HepG2 (cell line): ENCODE measurements at regions not wholly inside any gene's neighbourhood (a gene's known extent, or its start where the extent isn't known, plus 50 kb on each side); places are given as distances from the start of the nearest gene placed in this dataset.

ENCODE experiments used
- ATAC-seq: fragments of 200-7000 bp; cut with Tn5 transposase; 3 replicates; pipeline ENCODE4 v1.9.1; 2020; ENCODE audit warnings: mild to moderate bottlenecking, moderate library complexity
- BruUV-seq: library from RNA; stranded (reverse); fragments of 400-500 nt; replicated peaks from 2 replicates; lab custom pipeline; 2021; lab: Mats Ljungman, UMichigan
- CTCF ChIA-PET: fragments of 300-600 bp; formaldehyde crosslinking; extraction: SDS; loops from one replicate; lab custom pipeline; 2021; ENCODE audit warnings: low total read pairs, inconsistent platforms, low intra/inter-chr PET ratio; lab: Yijun Ruan, JAX
- POLR2A ChIA-PET: fragments of 350-600 bp; sonication (Branson Sonifier 250); formaldehyde crosslinking; loops from one replicate; lab custom pipeline; 2020; ENCODE audit warnings: antibody characterized with exemption, inconsistent platforms; lab: Yijun Ruan, JAX
- DNase-seq: peaks from one replicate; pipeline ENCODE4 v3.0.0-alpha.2; 2015; ENCODE audit warnings: low spot score
- FAIRE-seq: peaks from 3 replicates; lab custom pipeline; 2011; peaks lifted over from hg19 to GRCh38; lab: Jason Lieb, UNC
- H2AFZ ChIP-seq: one replicate; pipeline ENCODE4 v1.6.1; 2011; ENCODE audit warnings: low read length, inconsistent platforms
- H3K27ac ChIP-seq: fragments of 300-600 bp; 3 replicates; pipeline ENCODE4 v1.8.0; 2011; ENCODE audit warnings: mixed run types, mild to moderate bottlenecking, mixed read lengths, low read length, inconsistent platforms; ENCODE audit not compliant: insufficient read depth; ENCODE audit errors: extremely low read length
- H3K27me3 ChIP-seq, 2 experiments: fragments of 200-600 bp in 1 of 2; 2 replicates in 1 of 2; 3 replicates in 1 of 2; pipeline versions ENCODE4 v1.6.0 to v1.8.0; 2011; ENCODE audit warnings: low read length in 2 of 2, mild to moderate bottlenecking in 2 of 2, moderate library complexity in 2 of 2, inconsistent platforms in 1 of 2; ENCODE audit not compliant: insufficient read depth in 2 of 2, control insufficient read depth in 1 of 2
- H3K36me3 ChIP-seq, 2 experiments: fragments of 200-600 bp in 1 of 2; replicated peaks in 1 of 2; 2 replicates in 1 of 2; 3 replicates in 1 of 2; pipeline versions ENCODE4 v1.5.1 to v1.8.0; 2011; ENCODE audit warnings: low read length in 2 of 2, inconsistent platforms in 1 of 2; ENCODE audit not compliant: insufficient read depth in 2 of 2, control insufficient read depth in 1 of 2
- H3K4me1 ChIP-seq: 2 replicates; pipeline ENCODE4 v1.5.1; 2012; ENCODE audit warnings: low read length, inconsistent platforms; ENCODE audit not compliant: insufficient read depth
- H3K4me2 ChIP-seq: 2 replicates; pipeline ENCODE4 v1.6.0; 2011; ENCODE audit warnings: low read depth, low read length, inconsistent platforms
- H3K4me3 ChIP-seq, 3 experiments: fragments of 200-600 bp in 1 of 3; sonication (generic), shearing (Covaris generic) in 1 of 3; replicated peaks in 1 of 3; 2 replicates each; pipeline ENCODE4 v1.5.1; 2011 to 2016; ENCODE audit warnings: low read length in 3 of 3, inconsistent platforms in 2 of 3, low read depth in 2 of 3, mild to moderate bottlenecking in 2 of 3, control low read depth in 1 of 3, mixed read lengths in 1 of 3; ENCODE audit not compliant: insufficient read depth in 1 of 3
- H3K79me2 ChIP-seq: one replicate; pipeline ENCODE4 v1.6.1; 2011; ENCODE audit warnings: low read length, inconsistent platforms; ENCODE audit not compliant: insufficient read depth
- H3K9ac ChIP-seq: 2 replicates; pipeline ENCODE4 v1.6.0; 2011; ENCODE audit warnings: mild to moderate bottlenecking, low read depth, low read length, inconsistent platforms; ENCODE audit not compliant: insufficient read depth
- H3K9me3 ChIP-seq: 2 replicates; pipeline ENCODE4 v1.5.1; 2012; ENCODE audit warnings: mild to moderate bottlenecking, low read length
- H4K20me1 ChIP-seq: 2 replicates; pipeline ENCODE4 v1.6.0; 2011; ENCODE audit warnings: inconsistent platforms, mild to moderate bottlenecking, low read length, moderate library complexity; ENCODE audit not compliant: insufficient read depth
- FOSL2 ChIP-seq: sonication (generic); formaldehyde crosslinking; IDR thresholded peaks from 2 replicates; pipeline ENCODE4 v1.4.0; 2020; ENCODE audit warnings: missing genetic modification reagents
- KDM5B ChIP-seq: sonication (generic); formaldehyde crosslinking; IDR thresholded peaks from 2 replicates; pipeline ENCODE4 v1.4.0; 2020; ENCODE audit warnings: missing genetic modification reagents, mild to moderate bottlenecking, borderline replicate concordance
- SRSF1 ChIP-seq: fragments of 200-400 bp; formaldehyde crosslinking; optimal IDR thresholded peaks from 2 replicates; pipeline ENCODE3; 2017; ENCODE audit warnings: mild to moderate bottlenecking, low read depth, low read length, moderate library complexity
- ZNF224 ChIP-seq: sonication (generic); formaldehyde crosslinking; IDR thresholded peaks from 2 replicates; pipeline ENCODE4 v1.5.0; 2020; ENCODE audit warnings: mild to moderate bottlenecking, missing genetic modification reagents
- ZNF282 ChIP-seq: fragments of 450-650 bp; IDR thresholded peaks from 2 replicates; pipeline ENCODE4 v1.6.1; 2018; ENCODE audit not compliant: partially characterized antibody
- WGBS: methylation state at CpG from one replicate; pipeline ENCODE4 v1.1.6; 2017; ENCODE audit warnings: low lambda C conversion rate; 5-methylcytosine and 5-hydroxymethylcytosine counted together
- in situ Hi-C: cut with HindIII; loops from 2 replicates; pipeline ENCODE4 v1.10.0; 2017; ENCODE audit warnings: low pct_unique_long_range_greater_than_20kb; ENCODE audit not compliant: extremely low pct_ligation_motif_present
- intact Hi-C: fragments of 100-400 bp; cut with micrococcal nuclease; formaldehyde crosslinking; loops from one replicate; pipeline ENCODE4 v1.10.0; 2022; ENCODE audit not compliant: unreplicated experiment
- TF ChIP-seq, protein P1 (sequence below): sonication (generic); formaldehyde crosslinking; IDR thresholded peaks from 2 replicates; pipeline ENCODE4 v1.5.1; 2020; ENCODE audit warnings: mild to moderate bottlenecking, missing genetic modification reagents, borderline replicate concordance
- TF ChIP-seq, protein P2 (sequence below): sonication (generic); formaldehyde crosslinking; IDR thresholded peaks from 2 replicates; pipeline ENCODE4 v1.4.0; 2020; ENCODE audit warnings: mild to moderate bottlenecking, missing genetic modification reagents
- TF ChIP-seq, protein P3 (sequence below): sonication (generic); formaldehyde crosslinking; IDR thresholded peaks from 2 replicates; pipeline ENCODE4 v1.8.1; 2023; ENCODE audit warnings: mild to moderate bottlenecking, moderate library complexity, missing genetic modification reagents

DNA sequence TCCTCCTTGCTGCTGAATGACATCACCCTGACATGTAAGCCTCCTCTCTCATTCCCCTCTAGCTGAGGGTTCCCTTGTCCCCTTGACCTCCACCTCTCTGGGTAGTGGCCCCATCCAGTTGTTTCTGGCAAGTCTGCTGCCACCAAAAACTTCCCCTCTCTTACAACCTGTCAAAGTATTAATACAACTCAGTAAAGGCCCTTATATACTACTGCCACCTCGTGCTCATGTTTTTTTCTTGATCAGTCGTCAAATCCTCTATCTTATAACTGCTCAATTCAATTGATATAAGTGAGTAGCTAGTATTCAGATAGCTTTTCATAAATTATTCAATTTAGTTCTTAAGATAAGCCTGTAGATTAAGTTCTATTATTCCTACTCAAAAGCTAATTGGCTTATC lies 249.6 kb downstream of the MBNL1 start:
- Histone ChIP-seq H3K27ac (no peak overlapping the region), H2AFZ (no peak overlapping the region), H3K9me3 (no peaks in the 10 kb centered on the region), H3K4me3 (no peak overlapping the region), H3K4me1 (no peaks in the 10 kb centered on the region), H3K9ac (no peak overlapping the region), H4K20me1 (no peaks in the 10 kb centered on the region), H3K36me3 (no peaks in the 10 kb centered on the region), H3K4me2 (no peak overlapping the region), H3K27me3 (no peaks in the 10 kb centered on the region), H3K79me2 (no peaks in the 10 kb centered on the region)
- DNase-seq (no peak), FAIRE-seq (no peak), ATAC-seq (no peak)
- ChIA-PET POLR2A (no interaction called here), CTCF (no interaction called here)
- no TSS peak for BruUV-seq
- 0% methylated on average over 2 of the region's 2 CpGs for WGBS
- TF ChIP-seq, protein P1, sequence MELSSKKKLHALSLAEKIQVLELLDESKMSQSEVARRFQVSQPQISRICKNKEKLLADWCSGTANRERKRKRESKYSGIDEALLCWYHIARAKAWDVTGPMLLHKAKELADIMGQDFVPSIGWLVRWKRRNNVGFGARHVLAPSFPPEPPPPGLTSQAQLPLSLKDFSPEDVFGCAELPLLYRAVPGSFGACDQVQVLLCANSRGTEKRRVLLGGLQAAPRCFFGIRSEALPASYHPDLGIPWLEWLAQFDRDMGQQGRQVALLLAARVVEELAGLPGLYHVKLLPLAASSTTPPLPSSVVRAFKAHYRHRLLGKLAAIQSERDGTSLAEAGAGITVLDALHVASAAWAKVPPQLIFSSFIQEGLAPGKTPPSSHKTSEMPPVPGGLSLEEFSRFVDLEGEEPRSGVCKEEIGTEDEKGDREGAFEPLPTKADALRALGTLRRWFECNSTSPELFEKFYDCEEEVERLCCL (CRISPR knock-in tag), result no peak
- no peak for TF ChIP-seq ZNF282
- TF ChIP-seq FOSL2 (CRISPR knock-in tag), result no peak
- no peak for TF ChIP-seq SRSF1
- no peak for TF ChIP-seq ZNF224 (CRISPR knock-in tag)
- TF ChIP-seq, protein P2, sequence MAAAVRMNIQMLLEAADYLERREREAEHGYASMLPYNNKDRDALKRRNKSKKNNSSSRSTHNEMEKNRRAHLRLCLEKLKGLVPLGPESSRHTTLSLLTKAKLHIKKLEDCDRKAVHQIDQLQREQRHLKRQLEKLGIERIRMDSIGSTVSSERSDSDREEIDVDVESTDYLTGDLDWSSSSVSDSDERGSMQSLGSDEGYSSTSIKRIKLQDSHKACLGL (CRISPR knock-in tag), result no peak
- TF ChIP-seq, protein P3, sequence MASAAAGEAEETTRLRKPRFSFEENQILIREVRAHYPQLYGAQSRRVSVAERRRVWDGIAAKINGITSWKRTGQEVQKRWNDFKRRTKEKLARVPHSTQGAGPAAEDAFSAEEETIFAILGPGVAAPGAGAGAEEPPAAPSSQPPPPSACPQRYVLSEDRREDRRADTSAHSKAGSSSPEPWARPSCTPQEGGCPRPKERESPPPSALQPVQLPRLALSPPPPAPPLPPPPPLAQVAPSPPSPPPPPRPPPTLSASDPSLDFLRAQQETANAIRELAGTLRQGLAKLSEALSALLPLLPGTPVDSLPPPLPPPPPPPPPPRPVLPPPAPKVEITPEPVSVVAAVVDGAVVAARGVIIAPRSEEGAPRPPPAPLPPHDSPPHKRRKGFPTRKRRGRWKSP (CRISPR knock-in tag), result no peak
- no peak for TF ChIP-seq KDM5B (CRISPR knock-in tag)
- in situ Hi-C loops, result no loop called here
- intact Hi-C loops, result no loop called here
